Thyroid gland (tissue), 4 donors: ENCODE measurements at regions not wholly inside any gene's neighbourhood (a gene's known extent, or its start where the extent isn't known, plus 50 kb on each side); places are given as distances from the start of the nearest gene placed in this dataset.

ENCODE experiments used
- DNase-seq, 2 donors: peaks; one replicate each; pipeline ENCODE4 v3.0.0-alpha.2; 2019
- H3K27ac ChIP-seq, 3 donors: fragments of 200-600 bp; sonication (generic); 1 replicate in 2 of 3; 2 replicates in 1 of 3; pipeline ENCODE4 v1.5.1; 2016 to 2019; ENCODE audit warnings: mild to moderate bottlenecking in 1 of 3, moderate library complexity in 1 of 3
- H3K27me3 ChIP-seq: fragments of 200-600 bp; sonication (generic); one replicate; pipeline ENCODE4 v1.5.1; 2019
- H3K36me3 ChIP-seq, 2 donors: fragments of 200-600 bp; sonication (generic); one replicate each; pipeline ENCODE4 v1.5.1; 2016 to 2019
- H3K4me1 ChIP-seq, 2 donors: fragments of 200-600 bp; sonication (generic); one replicate each; pipeline ENCODE4 v1.5.1; 2017 to 2019
- H3K4me3 ChIP-seq, 3 donors: fragments of 200-600 bp; sonication (generic); replicated peaks in 1 of 3; 1 replicate in 2 of 3; 2 replicates in 1 of 3; pipeline ENCODE4 v1.5.1; 2016; ENCODE audit warnings: mild to moderate bottlenecking in 1 of 3
- H3K9me3 ChIP-seq: fragments of 200-600 bp; sonication (generic); one replicate; pipeline ENCODE4 v1.5.1; 2017
- CTCF ChIP-seq, 6 experiments: fragments of 200-600 bp in 3 of 6; fragments of 450-650 bp in 3 of 6; sonication (generic) in 3 of 6; IDR thresholded peaks; one replicate each; pipeline ENCODE4 v1.5.1; 2016 to 2019; ENCODE audit warnings: antibody characterized with exemption in 6 of 6, mild to moderate bottlenecking in 2 of 6, inconsistent platforms in 1 of 6, moderate library complexity in 1 of 6
- POLR2A ChIP-seq, 2 donors: fragments of 450-650 bp; IDR thresholded peaks; one replicate each; pipeline ENCODE4 v1.6.1; 2017; ENCODE audit warnings: antibody characterized with exemption in 2 of 2, mild to moderate bottlenecking in 2 of 2, moderate library complexity in 1 of 2
- WGBS, 2 donors: methylation state at CpG; one replicate each; pipeline ENCODE4 v1.1.5; 2017; 5-methylcytosine and 5-hydroxymethylcytosine counted together
- intact Hi-C: fragments of 100-400 bp; cut with DNase I; formaldehyde crosslinking; loops from one replicate; pipeline ENCODE4 v1.15.1; 2023

GRCh38 chr13:72456486-72456885 is 270.9 kb downstream of the MZT1 start:
- Histone ChIP-seq H3K27ac (no peak overlapping the region), H3K9me3 (no peaks in the 10 kb centered on the region), H3K4me1 (peaks cover 0 to 7% of the 10 kb centered on the region in 2 donors), H3K27me3 (no peaks in the 10 kb centered on the region), H3K4me3 (no peak overlapping the region), H3K36me3 (no peaks in the 10 kb centered on the region)
- intact Hi-C loops, result no loop called here
- 46 to 98% methylated on average over 2 of the region's 2 CpGs for WGBS, 2 donors
- DNase-seq, result no peak
- TF ChIP-seq POLR2A (IDR thresholded peaks at IDR 0.05) (no peak), CTCF (IDR thresholded peaks at IDR 0.05) (no peak)

- Histone ChIP-seq H3K4me1 (peaks cover 0 to under 1% of the 10 kb centered on the region in 2 donors), H3K27ac (no peak overlapping the region), H3K36me3 (no peaks in the 10 kb centered on the region), H3K4me3 (no peak overlapping the region), H3K9me3 (no peaks in the 10 kb centered on the region), H3K27me3 (no peaks in the 10 kb centered on the region)
- DNase-seq, result no peak
- no peak for TF ChIP-seq CTCF (IDR thresholded peaks at IDR 0.05)
- TF ChIP-seq POLR2A (IDR thresholded peaks at IDR 0.05), result no peak
- WGBS, 2 donors, result 93 to 97% methylated on average over 5 of the region's 5 CpGs
- intact Hi-C loops, result no loop called here
Measured at GRCh38 chr13:72453161-72453560, 274.3 kb downstream of the MZT1 start.

- H3K27ac ChIP-seq, result no peak overlapping the region
- no peaks in the 10 kb centered on the region for H3K9me3 ChIP-seq
- H3K4me3 ChIP-seq, result no peak overlapping the region
- DNase-seq, result no peak
- no peaks in the 10 kb centered on the region for H3K27me3 ChIP-seq
- WGBS, 2 donors, result 79 to 100% methylated on average over 1 of the region's 1 CpG
- no peaks in the 10 kb centered on the region for H3K36me3 ChIP-seq
- intact Hi-C loops, result no loop called here
- TF ChIP-seq CTCF (IDR thresholded peaks at IDR 0.05) (no peak), POLR2A (IDR thresholded peaks at IDR 0.05) (no peak)
- no peaks in the 10 kb centered on the region for H3K4me1 ChIP-seq
Measured at GRCh38 chr13:72448082-72448481, 279.3 kb downstream of the MZT1 start.

- WGBS, 2 donors, result 82 to 85% methylated on average over 1 of the region's 1 CpG
- intact Hi-C loops, result no loop called here
Measured at GRCh38 chr13:72444999-72445398, 282.4 kb downstream of the MZT1 start.

GRCh38 chr13:72437458-72437857 is 290.0 kb downstream of the MZT1 start:
- intact Hi-C loops, result no loop called here
- no peak for DNase-seq
- H3K4me1 ChIP-seq, result no peaks in the 10 kb centered on the region
- H3K27ac ChIP-seq, result no peak overlapping the region
- no peaks in the 10 kb centered on the region for H3K9me3 ChIP-seq
- H3K36me3 ChIP-seq, result no peaks in the 10 kb centered on the region
- TF ChIP-seq POLR2A (IDR thresholded peaks at IDR 0.05) (no peak), CTCF (IDR thresholded peaks at IDR 0.05) (no peak)
- 63% methylated on average over 1 of the region's 1 CpG for WGBS, 2 donors
- no peaks in the 10 kb centered on the region for H3K27me3 ChIP-seq
- no peak overlapping the region for H3K4me3 ChIP-seq

More at GRCh38 chr13:72444999-72445398, 282.4 kb downstream of the MZT1 start:
- no peak for DNase-seq
- no peak for TF ChIP-seq POLR2A (IDR thresholded peaks at IDR 0.05)
- TF ChIP-seq CTCF (IDR thresholded peaks at IDR 0.05), result no peak
- H3K27ac ChIP-seq, result no peak overlapping the region
- H3K36me3 ChIP-seq, result no peaks in the 10 kb centered on the region
- H3K4me3 ChIP-seq, result no peak overlapping the region
- no peaks in the 10 kb centered on the region for H3K4me1 ChIP-seq
- no peaks in the 10 kb centered on the region for H3K27me3 ChIP-seq
- no peaks in the 10 kb centered on the region for H3K9me3 ChIP-seq
